Panc1 (cell line): ENCODE measurements at regions not wholly inside any gene's neighbourhood (a gene's known extent, or its start where the extent isn't known, plus 50 kb on each side); places are given as distances from the start of the nearest gene placed in this dataset.

ENCODE experiments used
- ATAC-seq: fragments of 200-7000 bp; cut with Tn5 transposase; 2 replicates; pipeline ENCODE4 v1.9.1; 2020; ENCODE audit warnings: mild to moderate bottlenecking, moderate library complexity
- BruUV-seq: library from RNA; stranded (reverse); fragments of 400-500 nt; replicated peaks from 2 replicates; lab custom pipeline; 2021; lab: Mats Ljungman, UMichigan
- CTCF ChIA-PET: fragments of 300-600 bp; sonication (Branson Sonifier 250); formaldehyde crosslinking; loops from one replicate; lab custom pipeline; 2022; ENCODE audit warnings: antibody characterized with exemption; lab: Charles Lee
- POLR2A ChIA-PET: fragments of 300-600 bp; sonication (Branson Sonifier 250); formaldehyde crosslinking; loops from one replicate; lab custom pipeline; 2022; ENCODE audit warnings: antibody characterized with exemption; lab: Charles Lee
- DNase-seq: peaks from one replicate; pipeline ENCODE4 v3.0.0-alpha.2; 2010; ENCODE audit warnings: low read depth, low spot score
- H3K27ac ChIP-seq: 2 replicates; pipeline ENCODE4 v1.5.1; 2011; ENCODE audit warnings: mild to moderate bottlenecking, low read length, inconsistent platforms
- H3K27me3 ChIP-seq: fragments of 200-500 bp; sonication (Bioruptor generic); 2 replicates; pipeline ENCODE4 v1.6.0; 2014; ENCODE audit warnings: low read length, inconsistent platforms; ENCODE audit not compliant: control insufficient read depth, insufficient read depth
- H3K36me3 ChIP-seq: fragments of 200-500 bp; sonication (Bioruptor generic); 2 replicates; pipeline ENCODE4 v1.5.1; 2014; ENCODE audit warnings: inconsistent platforms, mild to moderate bottlenecking, low read length, moderate library complexity; ENCODE audit not compliant: control insufficient read depth, insufficient read depth
- H3K4me1 ChIP-seq: 2 replicates; pipeline ENCODE4 v1.5.1; 2011; ENCODE audit warnings: inconsistent platforms, mild to moderate bottlenecking, low read length, moderate library complexity; ENCODE audit not compliant: control insufficient read depth, insufficient read depth
- H3K4me3 ChIP-seq, 2 experiments: 2 replicates each; pipeline ENCODE4 v1.5.1; 2011 to 2012; ENCODE audit warnings: low read depth in 2 of 2, low read length in 2 of 2, mild to moderate bottlenecking in 2 of 2, inconsistent platforms in 1 of 2, moderate library complexity in 1 of 2
- H3K9me3 ChIP-seq: fragments of 200-500 bp; sonication (Bioruptor generic); 2 replicates; pipeline ENCODE4 v1.5.1; 2014; ENCODE audit warnings: low read depth, mild to moderate bottlenecking, inconsistent platforms, low read length, moderate library complexity; ENCODE audit not compliant: control insufficient read depth, insufficient read depth
- POLR2AphosphoS5 ChIP-seq: IDR thresholded peaks from 2 replicates; pipeline ENCODE4 v1.6.1; 2012; ENCODE audit warnings: mild to moderate bottlenecking, low read depth, low read length, moderate library complexity
- SIN3A ChIP-seq: IDR thresholded peaks from 2 replicates; pipeline ENCODE4 v1.6.1; 2012; ENCODE audit warnings: low read depth, mild to moderate bottlenecking, low read length, moderate library complexity, borderline replicate concordance; ENCODE audit not compliant: insufficient read depth
- TCF7L2 ChIP-seq: IDR thresholded peaks from 2 replicates; pipeline ENCODE4 v1.6.1; 2011; ENCODE audit warnings: mild to moderate bottlenecking, low read depth, low read length, inconsistent platforms
- in situ Hi-C: cut with HindIII; loops from 2 replicates; pipeline ENCODE4 v1.10.0; 2016; ENCODE audit warnings: low sequenced_read_pairs, low pct_unique_long_range_greater_than_20kb
- intact Hi-C: fragments of 100-400 bp; cut with micrococcal nuclease; formaldehyde crosslinking; loops from one replicate; pipeline ENCODE4 v1.10.0; 2022; ENCODE audit not compliant: unreplicated experiment
- TF ChIP-seq, protein P1 (sequence below): fragments of 450-650 bp; IDR thresholded peaks from 2 replicates; pipeline ENCODE4 v1.5.1; 2017; ENCODE audit warnings: mild to moderate bottlenecking
- TF ChIP-seq, protein P2 (sequence below), 2 experiments: IDR thresholded peaks; 2 replicates each; pipeline ENCODE4 v1.6.1; 2011 to 2012; ENCODE audit warnings: low read depth in 2 of 2, control low read depth in 1 of 2, low read length in 1 of 2, mild to moderate bottlenecking in 1 of 2, moderate library complexity in 1 of 2; ENCODE audit not compliant: insufficient read depth in 1 of 2

DNA sequence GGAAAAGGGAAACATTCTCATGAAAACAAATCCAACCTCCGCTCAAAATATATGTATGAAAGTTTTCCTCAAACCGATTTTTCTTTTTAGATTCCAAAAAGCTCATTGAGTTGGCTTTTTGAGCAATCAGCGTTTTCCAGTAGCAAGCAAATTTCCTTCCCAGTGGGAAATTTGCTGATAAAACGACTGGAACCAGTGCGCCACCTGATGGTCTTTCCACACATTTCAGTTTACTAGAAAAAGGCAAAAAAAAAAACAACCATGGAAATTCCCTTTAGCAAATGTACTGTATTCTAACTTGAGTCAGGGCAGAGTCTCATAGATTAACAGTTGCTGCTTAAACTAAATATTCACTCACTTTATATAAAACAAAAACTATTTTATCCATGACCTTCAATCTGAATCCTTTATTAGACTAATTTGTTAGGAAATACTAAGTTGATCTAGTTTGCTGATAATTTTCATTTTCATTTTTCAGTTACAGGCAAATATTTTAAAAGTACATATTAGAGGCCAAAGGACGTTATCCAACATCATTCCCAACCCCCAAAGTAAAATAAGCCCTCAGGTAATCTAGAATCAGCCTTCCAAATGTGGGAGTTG is 271.5 kb downstream of the FOXA2 start:
- Histone ChIP-seq H3K36me3 (no peaks in the 10 kb centered on the region), H3K4me1 (no peaks in the 10 kb centered on the region), H3K4me3 (no peak overlapping the region), H3K27ac (no peak overlapping the region), H3K27me3 (peaks cover 9% of the 10 kb centered on the region), H3K9me3 (no peaks in the 10 kb centered on the region)
- BruUV-seq: no TSS peak
- ATAC-seq (no peak), DNase-seq (peak; percentile 8)
- intact Hi-C loops: loop anchor here (5.0 kb wide), 1 partner anchor 596 kb away; no protein-coding TSS in a partner anchor
- ChIA-PET CTCF (interaction anchor here (0.6 to 0.7 kb wide), 8 partner anchors 22 to 1353 kb away, joined by 3 to 17 read pairs (median 11); no protein-coding TSS in a partner anchor), POLR2A (no interaction called here)
- in situ Hi-C loops: no loop called here
- no peak for TF ChIP-seq POLR2AphosphoS5
- TF ChIP-seq, protein P1, sequence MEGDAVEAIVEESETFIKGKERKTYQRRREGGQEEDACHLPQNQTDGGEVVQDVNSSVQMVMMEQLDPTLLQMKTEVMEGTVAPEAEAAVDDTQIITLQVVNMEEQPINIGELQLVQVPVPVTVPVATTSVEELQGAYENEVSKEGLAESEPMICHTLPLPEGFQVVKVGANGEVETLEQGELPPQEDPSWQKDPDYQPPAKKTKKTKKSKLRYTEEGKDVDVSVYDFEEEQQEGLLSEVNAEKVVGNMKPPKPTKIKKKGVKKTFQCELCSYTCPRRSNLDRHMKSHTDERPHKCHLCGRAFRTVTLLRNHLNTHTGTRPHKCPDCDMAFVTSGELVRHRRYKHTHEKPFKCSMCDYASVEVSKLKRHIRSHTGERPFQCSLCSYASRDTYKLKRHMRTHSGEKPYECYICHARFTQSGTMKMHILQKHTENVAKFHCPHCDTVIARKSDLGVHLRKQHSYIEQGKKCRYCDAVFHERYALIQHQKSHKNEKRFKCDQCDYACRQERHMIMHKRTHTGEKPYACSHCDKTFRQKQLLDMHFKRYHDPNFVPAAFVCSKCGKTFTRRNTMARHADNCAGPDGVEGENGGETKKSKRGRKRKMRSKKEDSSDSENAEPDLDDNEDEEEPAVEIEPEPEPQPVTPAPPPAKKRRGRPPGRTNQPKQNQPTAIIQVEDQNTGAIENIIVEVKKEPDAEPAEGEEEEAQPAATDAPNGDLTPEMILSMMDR: peak; percentile 77; the same call in 1 of the 2 replicates

DNA sequence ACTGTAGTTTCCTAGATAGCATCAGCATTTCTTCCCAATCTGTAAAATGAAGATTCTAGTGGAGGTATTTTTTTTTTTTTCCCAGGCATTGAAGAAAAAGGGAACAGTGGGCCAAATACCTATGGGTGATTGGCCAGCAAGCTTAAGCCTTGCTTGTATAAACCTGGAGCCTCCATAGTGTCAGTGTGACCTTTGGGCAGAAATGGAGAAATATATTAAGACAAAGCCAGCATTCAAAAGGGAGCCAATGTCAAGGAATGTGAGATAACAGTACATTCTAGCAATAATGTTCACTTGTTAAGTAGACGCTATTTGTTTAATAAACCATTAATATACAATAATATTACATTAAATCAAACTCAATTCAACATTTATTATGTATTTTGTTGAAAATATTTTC is 275.4 kb downstream of the FOXA2 start:
- no TSS peak for BruUV-seq
- POLR2A ChIA-PET: no interaction called here
- no peaks in the 10 kb centered on the region for H3K36me3 ChIP-seq
- DNase-seq (no peak), ATAC-seq (no peak)
- in situ Hi-C loops: no loop called here
- CTCF ChIA-PET: no interaction called here
- no peak for TF ChIP-seq TCF7L2
- no peak for TF ChIP-seq SIN3A
- TF ChIP-seq, protein P1: no peak
- TF ChIP-seq, protein P2, sequence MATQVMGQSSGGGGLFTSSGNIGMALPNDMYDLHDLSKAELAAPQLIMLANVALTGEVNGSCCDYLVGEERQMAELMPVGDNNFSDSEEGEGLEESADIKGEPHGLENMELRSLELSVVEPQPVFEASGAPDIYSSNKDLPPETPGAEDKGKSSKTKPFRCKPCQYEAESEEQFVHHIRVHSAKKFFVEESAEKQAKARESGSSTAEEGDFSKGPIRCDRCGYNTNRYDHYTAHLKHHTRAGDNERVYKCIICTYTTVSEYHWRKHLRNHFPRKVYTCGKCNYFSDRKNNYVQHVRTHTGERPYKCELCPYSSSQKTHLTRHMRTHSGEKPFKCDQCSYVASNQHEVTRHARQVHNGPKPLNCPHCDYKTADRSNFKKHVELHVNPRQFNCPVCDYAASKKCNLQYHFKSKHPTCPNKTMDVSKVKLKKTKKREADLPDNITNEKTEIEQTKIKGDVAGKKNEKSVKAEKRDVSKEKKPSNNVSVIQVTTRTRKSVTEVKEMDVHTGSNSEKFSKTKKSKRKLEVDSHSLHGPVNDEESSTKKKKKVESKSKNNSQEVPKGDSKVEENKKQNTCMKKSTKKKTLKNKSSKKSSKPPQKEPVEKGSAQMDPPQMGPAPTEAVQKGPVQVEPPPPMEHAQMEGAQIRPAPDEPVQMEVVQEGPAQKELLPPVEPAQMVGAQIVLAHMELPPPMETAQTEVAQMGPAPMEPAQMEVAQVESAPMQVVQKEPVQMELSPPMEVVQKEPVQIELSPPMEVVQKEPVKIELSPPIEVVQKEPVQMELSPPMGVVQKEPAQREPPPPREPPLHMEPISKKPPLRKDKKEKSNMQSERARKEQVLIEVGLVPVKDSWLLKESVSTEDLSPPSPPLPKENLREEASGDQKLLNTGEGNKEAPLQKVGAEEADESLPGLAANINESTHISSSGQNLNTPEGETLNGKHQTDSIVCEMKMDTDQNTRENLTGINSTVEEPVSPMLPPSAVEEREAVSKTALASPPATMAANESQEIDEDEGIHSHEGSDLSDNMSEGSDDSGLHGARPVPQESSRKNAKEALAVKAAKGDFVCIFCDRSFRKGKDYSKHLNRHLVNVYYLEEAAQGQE (IDR thresholded peaks at IDR 0.05; ENCODE audit: insufficient read depth in 1 of 2, low read depth in 2 of 2, low read length in 1 of 2): no peak
- no peak for TF ChIP-seq POLR2AphosphoS5
- H3K4me3 ChIP-seq: no peak overlapping the region
- intact Hi-C loops: no loop called here
- H3K27me3 ChIP-seq: peaks cover 5% of the 10 kb centered on the region; the same call in 1 of the 2 replicates
- no peaks in the 10 kb centered on the region for H3K4me1 ChIP-seq
- no peak overlapping the region for H3K27ac ChIP-seq
- no peaks in the 10 kb centered on the region for H3K9me3 ChIP-seq
